GM23338 (cell line): ENCODE measurements at regions not wholly inside any gene's neighbourhood (a gene's known extent, or its start where the extent isn't known, plus 50 kb on each side); places are given as distances from the start of the nearest gene placed in this dataset.

Source experiments
- ATAC-seq: fragments of 200-7000 bp; cut with Tn5 transposase; 3 replicates; pipeline ENCODE4 v1.9.1; 2020
- DNase-seq: peaks from one replicate; pipeline ENCODE4 v3.0.0-alpha.2; 2015; ENCODE audit warnings: low spot score
- H2AFZ ChIP-seq: fragments of 200-600 bp; sonication (generic); 2 replicates; pipeline ENCODE4 v1.8.0; 2016; ENCODE audit warnings: antibody characterized with exemption, mild to moderate bottlenecking, moderate library complexity
- H3F3A ChIP-seq: fragments of 200-600 bp; sonication (generic); replicated peaks from 2 replicates; pipeline ENCODE4 v1.8.0; 2017; ENCODE audit warnings: antibody characterized with exemption, mixed run types, low read depth
- H3K27ac ChIP-seq: fragments of 200-600 bp; sonication (generic); 2 replicates; pipeline ENCODE4 v1.6.1; 2016; ENCODE audit warnings: low read depth
- H3K27me3 ChIP-seq: fragments of 200-600 bp; sonication (generic); 2 replicates; pipeline ENCODE4 v1.8.0; 2016; ENCODE audit warnings: mild to moderate bottlenecking, mixed run types, moderate library complexity; ENCODE audit not compliant: insufficient read depth
- H3K36me3 ChIP-seq: fragments of 200-600 bp; sonication (generic); 2 replicates; pipeline ENCODE4 v1.8.0; 2016; ENCODE audit warnings: mild to moderate bottlenecking; ENCODE audit not compliant: insufficient read depth
- H3K4me1 ChIP-seq: fragments of 200-600 bp; sonication (generic); 2 replicates; pipeline ENCODE4 v1.8.0; 2016; ENCODE audit warnings: mild to moderate bottlenecking, moderate library complexity; ENCODE audit not compliant: insufficient read depth
- H3K4me2 ChIP-seq: fragments of 200-600 bp; sonication (generic); 2 replicates; pipeline ENCODE4 v1.7.1; 2017; ENCODE audit warnings: mixed run types
- H3K4me3 ChIP-seq: fragments of 200-600 bp; sonication (generic); 2 replicates; pipeline ENCODE4 v1.6.1; 2016; ENCODE audit warnings: mixed run types
- H3K79me2 ChIP-seq: fragments of 200-600 bp; sonication (generic); replicated peaks from 2 replicates; pipeline ENCODE4 v1.8.0; 2017; ENCODE audit warnings: mild to moderate bottlenecking; ENCODE audit not compliant: insufficient read depth
- H3K9me2 ChIP-seq: fragments of 200-600 bp; sonication (generic); 2 replicates; pipeline ENCODE4 v1.8.0; 2017; ENCODE audit not compliant: insufficient read depth
- H4K20me1 ChIP-seq: fragments of 200-600 bp; sonication (generic); replicated peaks from 2 replicates; pipeline ENCODE4 v1.8.0; 2017; ENCODE audit warnings: mild to moderate bottlenecking; ENCODE audit not compliant: insufficient read depth
- H3K27ac Mint-ChIP-seq: 2 replicates; pipeline ENCODE4 v1.8.0; 2020; ENCODE audit warnings: inconsistent platforms, mild to moderate bottlenecking, moderate library complexity, mixed read lengths
- H3K27me3 Mint-ChIP-seq: 3 replicates; pipeline ENCODE4 v1.8.0; 2022; ENCODE audit warnings: low read depth, mild to moderate bottlenecking, moderate library complexity, mixed read lengths, inconsistent platforms; ENCODE audit not compliant: insufficient read depth, poor library complexity
- H3K36me3 Mint-ChIP-seq: 3 replicates; pipeline ENCODE4 v1.8.0; 2021; ENCODE audit warnings: low read depth, mild to moderate bottlenecking, inconsistent platforms, moderate library complexity, mixed read lengths
- H3K4me1 Mint-ChIP-seq: 3 replicates; pipeline ENCODE4 v1.8.0; 2020; ENCODE audit warnings: mild to moderate bottlenecking, inconsistent platforms, mixed read lengths
- H3K4me3 Mint-ChIP-seq: 3 replicates; pipeline ENCODE4 v1.8.0; 2021; ENCODE audit warnings: moderate library complexity, mild to moderate bottlenecking, inconsistent platforms, mixed read lengths
- H3K9me3 Mint-ChIP-seq: 3 replicates; pipeline ENCODE4 v1.8.0; 2020; ENCODE audit warnings: moderate library complexity, mild to moderate bottlenecking, inconsistent platforms, mixed read lengths
- CREB1 ChIP-seq: fragments of 250-450 bp; sonication (Bioruptor Pico); IDR thresholded peaks from 2 replicates; pipeline ENCODE4 v1.5.0; 2020; ENCODE audit warnings: low read depth, mild to moderate bottlenecking, moderate library complexity
- EZH2 ChIP-seq: fragments of 200-600 bp; sonication (generic); IDR thresholded peaks from one replicate; pipeline ENCODE4 v1.8.0; 2017; ENCODE audit warnings: antibody characterized with exemption, mild to moderate bottlenecking, low read depth; ENCODE audit not compliant: unreplicated experiment
- EZH2phosphoT487 ChIP-seq: fragments of 200-600 bp; sonication (generic); IDR thresholded peaks from one replicate; pipeline ENCODE4 v1.8.1; 2018; ENCODE audit warnings: antibody characterized with exemption; ENCODE audit not compliant: unreplicated experiment
- JUNB ChIP-seq: IDR thresholded peaks from one replicate; pipeline ENCODE4 v1.6.1; 2016; ENCODE audit warnings: antibody characterized with exemption; ENCODE audit not compliant: unreplicated experiment
- NANOG ChIP-seq: IDR thresholded peaks from 2 replicates; pipeline ENCODE4 v1.6.1; 2016; ENCODE audit warnings: antibody characterized with exemption, borderline replicate concordance
- POLR2AphosphoS5 ChIP-seq: IDR thresholded peaks from 2 replicates; pipeline ENCODE4 v1.6.1; 2016; ENCODE audit warnings: antibody characterized with exemption, low read depth
- STAT1 ChIP-seq: IDR thresholded peaks from one replicate; pipeline ENCODE4 v1.6.1; 2016; ENCODE audit warnings: antibody characterized with exemption; ENCODE audit not compliant: unreplicated experiment
- ZNF114 ChIP-seq: fragments of 250-450 bp; sonication (Bioruptor Pico); IDR thresholded peaks from 2 replicates; pipeline ENCODE4 v1.5.0; 2020; ENCODE audit warnings: mild to moderate bottlenecking, moderate library complexity
- ZNF331 ChIP-seq: fragments of 250-450 bp; sonication (Bioruptor Pico); IDR thresholded peaks from 2 replicates; pipeline ENCODE4 v1.5.0; 2020; ENCODE audit warnings: low read depth, mild to moderate bottlenecking, moderate library complexity
- TF ChIP-seq, protein P1 (sequence below), 2 experiments: fragments of 200-600 bp in 1 of 2; sonication (generic) in 1 of 2; conservative IDR thresholded peaks; 2 replicates each; pipeline versions ENCODE4 v1.5.1 to v1.6.1; 2016 to 2017; ENCODE audit warnings: antibody characterized with exemption in 2 of 2, low read depth in 2 of 2, mild to moderate bottlenecking in 2 of 2, moderate library complexity in 1 of 2
- TF ChIP-seq, protein P2 (sequence below): IDR thresholded peaks from one replicate; pipeline ENCODE4 v1.6.1; 2018; ENCODE audit warnings: antibody characterized with exemption; ENCODE audit not compliant: unreplicated experiment
- TF ChIP-seq, protein P3 (sequence below): IDR thresholded peaks from 2 replicates; pipeline ENCODE4 v1.6.1; 2016; ENCODE audit warnings: antibody characterized with exemption

DNA sequence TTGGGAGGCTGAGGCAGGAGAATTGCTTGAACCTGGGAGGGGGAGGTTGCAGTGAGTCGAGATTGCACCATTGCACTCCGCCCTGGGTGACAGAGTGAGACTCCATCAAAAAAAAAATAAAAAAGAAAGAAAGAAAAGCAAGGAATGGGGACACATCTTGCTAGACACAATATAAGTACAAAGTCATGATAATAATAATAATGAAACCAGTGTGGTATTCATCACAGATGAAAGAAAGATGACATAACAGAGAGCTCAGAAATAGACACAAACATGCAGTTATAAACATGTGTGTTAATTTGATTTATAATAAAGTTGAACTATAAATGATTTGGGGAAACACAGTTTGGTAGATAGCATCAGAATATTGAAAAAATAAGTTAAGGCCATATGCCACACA is 264.1 kb downstream of the SRGAP2C start (continued):
- TF ChIP-seq, protein P1, sequence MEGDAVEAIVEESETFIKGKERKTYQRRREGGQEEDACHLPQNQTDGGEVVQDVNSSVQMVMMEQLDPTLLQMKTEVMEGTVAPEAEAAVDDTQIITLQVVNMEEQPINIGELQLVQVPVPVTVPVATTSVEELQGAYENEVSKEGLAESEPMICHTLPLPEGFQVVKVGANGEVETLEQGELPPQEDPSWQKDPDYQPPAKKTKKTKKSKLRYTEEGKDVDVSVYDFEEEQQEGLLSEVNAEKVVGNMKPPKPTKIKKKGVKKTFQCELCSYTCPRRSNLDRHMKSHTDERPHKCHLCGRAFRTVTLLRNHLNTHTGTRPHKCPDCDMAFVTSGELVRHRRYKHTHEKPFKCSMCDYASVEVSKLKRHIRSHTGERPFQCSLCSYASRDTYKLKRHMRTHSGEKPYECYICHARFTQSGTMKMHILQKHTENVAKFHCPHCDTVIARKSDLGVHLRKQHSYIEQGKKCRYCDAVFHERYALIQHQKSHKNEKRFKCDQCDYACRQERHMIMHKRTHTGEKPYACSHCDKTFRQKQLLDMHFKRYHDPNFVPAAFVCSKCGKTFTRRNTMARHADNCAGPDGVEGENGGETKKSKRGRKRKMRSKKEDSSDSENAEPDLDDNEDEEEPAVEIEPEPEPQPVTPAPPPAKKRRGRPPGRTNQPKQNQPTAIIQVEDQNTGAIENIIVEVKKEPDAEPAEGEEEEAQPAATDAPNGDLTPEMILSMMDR (conservative IDR thresholded peaks at IDR 0.05; ENCODE audit: low read depth in 2 of 2) = no peak
- TF ChIP-seq EZH2phosphoT487 = no peak
- TF ChIP-seq, protein P2, sequence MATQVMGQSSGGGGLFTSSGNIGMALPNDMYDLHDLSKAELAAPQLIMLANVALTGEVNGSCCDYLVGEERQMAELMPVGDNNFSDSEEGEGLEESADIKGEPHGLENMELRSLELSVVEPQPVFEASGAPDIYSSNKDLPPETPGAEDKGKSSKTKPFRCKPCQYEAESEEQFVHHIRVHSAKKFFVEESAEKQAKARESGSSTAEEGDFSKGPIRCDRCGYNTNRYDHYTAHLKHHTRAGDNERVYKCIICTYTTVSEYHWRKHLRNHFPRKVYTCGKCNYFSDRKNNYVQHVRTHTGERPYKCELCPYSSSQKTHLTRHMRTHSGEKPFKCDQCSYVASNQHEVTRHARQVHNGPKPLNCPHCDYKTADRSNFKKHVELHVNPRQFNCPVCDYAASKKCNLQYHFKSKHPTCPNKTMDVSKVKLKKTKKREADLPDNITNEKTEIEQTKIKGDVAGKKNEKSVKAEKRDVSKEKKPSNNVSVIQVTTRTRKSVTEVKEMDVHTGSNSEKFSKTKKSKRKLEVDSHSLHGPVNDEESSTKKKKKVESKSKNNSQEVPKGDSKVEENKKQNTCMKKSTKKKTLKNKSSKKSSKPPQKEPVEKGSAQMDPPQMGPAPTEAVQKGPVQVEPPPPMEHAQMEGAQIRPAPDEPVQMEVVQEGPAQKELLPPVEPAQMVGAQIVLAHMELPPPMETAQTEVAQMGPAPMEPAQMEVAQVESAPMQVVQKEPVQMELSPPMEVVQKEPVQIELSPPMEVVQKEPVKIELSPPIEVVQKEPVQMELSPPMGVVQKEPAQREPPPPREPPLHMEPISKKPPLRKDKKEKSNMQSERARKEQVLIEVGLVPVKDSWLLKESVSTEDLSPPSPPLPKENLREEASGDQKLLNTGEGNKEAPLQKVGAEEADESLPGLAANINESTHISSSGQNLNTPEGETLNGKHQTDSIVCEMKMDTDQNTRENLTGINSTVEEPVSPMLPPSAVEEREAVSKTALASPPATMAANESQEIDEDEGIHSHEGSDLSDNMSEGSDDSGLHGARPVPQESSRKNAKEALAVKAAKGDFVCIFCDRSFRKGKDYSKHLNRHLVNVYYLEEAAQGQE = no peak
- TF ChIP-seq ZNF331 = no peak
- TF ChIP-seq CREB1 (CRISPR knock-in tag) = no peak
- no peak for TF ChIP-seq STAT1
- TF ChIP-seq NANOG = no peak
- TF ChIP-seq POLR2AphosphoS5 = no peak
- no peak for TF ChIP-seq EZH2
- no peak for TF ChIP-seq ZNF114
- TF ChIP-seq, protein P3, sequence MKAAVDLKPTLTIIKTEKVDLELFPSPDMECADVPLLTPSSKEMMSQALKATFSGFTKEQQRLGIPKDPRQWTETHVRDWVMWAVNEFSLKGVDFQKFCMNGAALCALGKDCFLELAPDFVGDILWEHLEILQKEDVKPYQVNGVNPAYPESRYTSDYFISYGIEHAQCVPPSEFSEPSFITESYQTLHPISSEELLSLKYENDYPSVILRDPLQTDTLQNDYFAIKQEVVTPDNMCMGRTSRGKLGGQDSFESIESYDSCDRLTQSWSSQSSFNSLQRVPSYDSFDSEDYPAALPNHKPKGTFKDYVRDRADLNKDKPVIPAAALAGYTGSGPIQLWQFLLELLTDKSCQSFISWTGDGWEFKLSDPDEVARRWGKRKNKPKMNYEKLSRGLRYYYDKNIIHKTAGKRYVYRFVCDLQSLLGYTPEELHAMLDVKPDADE = no peak

DNA sequence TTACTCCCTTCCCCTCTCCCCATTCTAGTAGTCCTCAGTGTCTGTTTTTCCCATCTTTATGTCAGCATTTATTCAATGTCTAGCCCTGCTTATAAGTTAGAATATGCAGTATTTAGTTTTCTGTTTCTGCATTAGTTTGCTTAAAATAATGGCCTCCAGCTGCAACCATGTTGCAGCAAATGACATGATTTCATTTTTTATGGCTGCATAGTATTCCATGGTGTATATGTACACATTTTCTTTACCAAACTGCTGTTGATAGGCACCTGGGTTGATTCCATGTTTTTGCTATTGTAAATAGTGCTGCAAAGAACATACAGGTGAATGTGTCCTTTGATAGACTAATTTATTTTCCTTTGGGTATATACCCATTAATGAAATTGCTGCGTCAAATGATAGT is 267.7 kb downstream of the SRGAP2C start:
- no peaks in the 10 kb centered on the region for H3K36me3 Mint-ChIP-seq

More for the DNA sequence above, 267.7 kb downstream of the SRGAP2C start:
- H3K79me2 ChIP-seq = no peaks in the 10 kb centered on the region
- Mint-ChIP-seq H3K9me3 (no peaks in the 10 kb centered on the region), H3K4me1 (no peaks in the 10 kb centered on the region; the same call in 2 of the 3 replicates), H3K27ac (no peak overlapping the region), H3K27me3 (peaks cover 2% of the 10 kb centered on the region), H3K4me3 (no peak overlapping the region)
- H3F3A ChIP-seq = no peaks in the 10 kb centered on the region
- no peak overlapping the region for H3K4me3 ChIP-seq
- ATAC-seq (no peak), DNase-seq (no peak)
- no peaks in the 10 kb centered on the region for H3K9me2 ChIP-seq
- no peaks in the 10 kb centered on the region for H4K20me1 ChIP-seq
- no peak overlapping the region for H3K27ac ChIP-seq
- no peak overlapping the region for H2AFZ ChIP-seq
- no peak overlapping the region for H3K4me2 ChIP-seq
- H3K4me1 ChIP-seq = no peaks in the 10 kb centered on the region
- TF ChIP-seq JUNB (no peak), ZNF114 (no peak), STAT1 (no peak), POLR2AphosphoS5 (no peak), CREB1 (CRISPR knock-in tag) (no peak), ZNF331 (no peak), NANOG (no peak), EZH2 (no peak)
- no peaks in the 10 kb centered on the region for H3K27me3 ChIP-seq
- no peaks in the 10 kb centered on the region for H3K36me3 ChIP-seq
